MM.1S (cell line): ENCODE measurements at regions not wholly inside any gene's neighbourhood (a gene's known extent, or its start where the extent isn't known, plus 50 kb on each side); places are given as distances from the start of the nearest gene placed in this dataset.

Source experiments
- DNase-seq: peaks from one replicate; pipeline ENCODE4 v3.0.0-alpha.2; 2015
- H2AFZ ChIP-seq: fragments of 300-600 bp; sonication (generic); 2 replicates; pipeline ENCODE4 v1.6.0; 2016; ENCODE audit warnings: antibody characterized with exemption, low read length
- H3F3A ChIP-seq: fragments of 300-600 bp; sonication (generic); 2 replicates; pipeline ENCODE4 v1.6.1; 2016; ENCODE audit warnings: mild to moderate bottlenecking, antibody characterized with exemption, low read length, moderate library complexity, mixed read lengths; ENCODE audit not compliant: insufficient read depth
- H3K27ac ChIP-seq: fragments of 300-600 bp; sonication (generic); 2 replicates; pipeline ENCODE4 v1.5.1; 2016; ENCODE audit warnings: mild to moderate bottlenecking, low read length
- H3K27me3 ChIP-seq: fragments of 300-600 bp; sonication (generic); replicated peaks from 2 replicates; pipeline ENCODE4 v1.6.0; 2016; ENCODE audit warnings: low read length; ENCODE audit not compliant: insufficient read depth
- H3K36me3 ChIP-seq: fragments of 300-600 bp; sonication (generic); replicated peaks from 2 replicates; pipeline ENCODE4 v1.6.1; 2016; ENCODE audit warnings: mild to moderate bottlenecking, low read length, mixed read lengths; ENCODE audit not compliant: insufficient read depth
- H3K4me1 ChIP-seq: fragments of 300-600 bp; sonication (generic); 2 replicates; pipeline ENCODE4 v1.6.1; 2016; ENCODE audit warnings: low read length, mixed read lengths
- H3K4me2 ChIP-seq: fragments of 300-600 bp; sonication (generic); 2 replicates; pipeline ENCODE4 v1.6.0; 2016; ENCODE audit warnings: low read depth, low read length
- H3K4me3 ChIP-seq: fragments of 300-600 bp; sonication (generic); 2 replicates; pipeline ENCODE4 v1.5.1; 2016; ENCODE audit warnings: low read length, mixed read lengths
- H3K79me2 ChIP-seq: fragments of 300-600 bp; sonication (generic); 2 replicates; pipeline ENCODE4 v1.6.1; 2016; ENCODE audit warnings: mixed run types, low read length, mixed read lengths
- H3K9ac ChIP-seq: fragments of 300-600 bp; sonication (generic); 2 replicates; pipeline ENCODE4 v1.6.1; 2016; ENCODE audit warnings: low read length, mixed read lengths
- H3K9me2 ChIP-seq: fragments of 300-600 bp; sonication (generic); replicated peaks from 2 replicates; pipeline ENCODE4 v1.6.1; 2016; ENCODE audit warnings: mild to moderate bottlenecking, low read length, mixed read lengths; ENCODE audit not compliant: insufficient read depth
- H3K9me3 ChIP-seq: fragments of 300-600 bp; sonication (generic); replicated peaks from 2 replicates; pipeline ENCODE4 v1.6.1; 2016; ENCODE audit warnings: mild to moderate bottlenecking, low read length, mixed read lengths; ENCODE audit not compliant: insufficient read depth
- H4K20me1 ChIP-seq: fragments of 300-600 bp; sonication (generic); 2 replicates; pipeline ENCODE4 v1.6.1; 2016; ENCODE audit warnings: mild to moderate bottlenecking, low read length, moderate library complexity, mixed read lengths; ENCODE audit not compliant: insufficient read depth
- EZH2 ChIP-seq: fragments of 300-600 bp; sonication (generic); optimal IDR thresholded peaks from 2 replicates; pipeline ENCODE3; 2017; ENCODE audit warnings: low read depth, mild to moderate bottlenecking, antibody characterized with exemption, low read length, mixed read lengths
- EZH2phosphoT487 ChIP-seq: fragments of 300-600 bp; sonication (generic); IDR thresholded peaks from 2 replicates; pipeline ENCODE4 v1.6.1; 2018; ENCODE audit warnings: antibody characterized with exemption, low read length
- TF ChIP-seq, protein P1 (sequence below): fragments of 300-600 bp; sonication (generic); IDR thresholded peaks from 2 replicates; pipeline ENCODE4 v1.5.1; 2016; ENCODE audit warnings: antibody characterized with exemption, low read length, mixed read lengths

DNA sequence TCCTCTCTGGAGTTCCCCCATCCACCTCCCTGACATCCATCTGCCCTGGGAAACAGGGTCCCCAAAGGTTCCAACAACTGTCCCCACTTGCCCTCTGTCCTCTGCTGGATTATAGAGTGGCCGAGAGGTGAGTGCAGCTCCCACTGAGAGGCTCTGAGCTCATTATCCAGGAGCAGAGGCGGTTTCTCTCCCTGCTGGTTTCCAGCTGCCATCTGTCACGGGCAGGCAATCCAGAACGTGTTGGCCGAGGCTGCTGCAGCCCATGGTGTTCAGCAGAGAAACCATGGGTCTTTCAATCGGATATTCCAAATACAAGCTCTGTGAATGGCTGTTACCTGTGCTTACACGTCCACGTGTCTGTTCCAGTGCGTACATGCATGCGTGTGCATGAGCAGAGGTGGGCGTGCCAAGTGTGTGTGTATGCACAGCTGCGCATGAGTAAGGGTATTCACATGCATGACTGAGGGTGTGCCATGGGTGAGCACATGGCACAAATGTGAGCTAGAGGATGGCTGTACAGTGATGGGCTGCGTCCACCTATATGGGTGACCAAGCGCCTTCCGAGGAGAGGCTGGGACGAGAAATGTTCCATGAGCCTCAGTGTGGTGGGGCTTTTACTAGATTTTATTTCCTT is 183.7 kb upstream of the PMEPA1 start:
- Histone ChIP-seq H2AFZ (no peak overlapping the region), H3K79me2 (no peaks in the 10 kb centered on the region), H3F3A (no peaks in the 10 kb centered on the region), H4K20me1 (no peaks in the 10 kb centered on the region), H3K9me3 (no peaks in the 10 kb centered on the region), H3K27me3 (peaks cover 94% of the 10 kb centered on the region), H3K4me3 (no peak overlapping the region), H3K27ac (no peak overlapping the region), H3K4me2 (no peak overlapping the region), H3K36me3 (no peaks in the 10 kb centered on the region), H3K9me2 (no peaks in the 10 kb centered on the region), H3K4me1 (no peaks in the 10 kb centered on the region), H3K9ac (no peak overlapping the region)
- TF ChIP-seq, protein P1, sequence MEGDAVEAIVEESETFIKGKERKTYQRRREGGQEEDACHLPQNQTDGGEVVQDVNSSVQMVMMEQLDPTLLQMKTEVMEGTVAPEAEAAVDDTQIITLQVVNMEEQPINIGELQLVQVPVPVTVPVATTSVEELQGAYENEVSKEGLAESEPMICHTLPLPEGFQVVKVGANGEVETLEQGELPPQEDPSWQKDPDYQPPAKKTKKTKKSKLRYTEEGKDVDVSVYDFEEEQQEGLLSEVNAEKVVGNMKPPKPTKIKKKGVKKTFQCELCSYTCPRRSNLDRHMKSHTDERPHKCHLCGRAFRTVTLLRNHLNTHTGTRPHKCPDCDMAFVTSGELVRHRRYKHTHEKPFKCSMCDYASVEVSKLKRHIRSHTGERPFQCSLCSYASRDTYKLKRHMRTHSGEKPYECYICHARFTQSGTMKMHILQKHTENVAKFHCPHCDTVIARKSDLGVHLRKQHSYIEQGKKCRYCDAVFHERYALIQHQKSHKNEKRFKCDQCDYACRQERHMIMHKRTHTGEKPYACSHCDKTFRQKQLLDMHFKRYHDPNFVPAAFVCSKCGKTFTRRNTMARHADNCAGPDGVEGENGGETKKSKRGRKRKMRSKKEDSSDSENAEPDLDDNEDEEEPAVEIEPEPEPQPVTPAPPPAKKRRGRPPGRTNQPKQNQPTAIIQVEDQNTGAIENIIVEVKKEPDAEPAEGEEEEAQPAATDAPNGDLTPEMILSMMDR, result no peak
- no peak for TF ChIP-seq EZH2phosphoT487
- no peak for TF ChIP-seq EZH2
- no peak for DNase-seq

DNA sequence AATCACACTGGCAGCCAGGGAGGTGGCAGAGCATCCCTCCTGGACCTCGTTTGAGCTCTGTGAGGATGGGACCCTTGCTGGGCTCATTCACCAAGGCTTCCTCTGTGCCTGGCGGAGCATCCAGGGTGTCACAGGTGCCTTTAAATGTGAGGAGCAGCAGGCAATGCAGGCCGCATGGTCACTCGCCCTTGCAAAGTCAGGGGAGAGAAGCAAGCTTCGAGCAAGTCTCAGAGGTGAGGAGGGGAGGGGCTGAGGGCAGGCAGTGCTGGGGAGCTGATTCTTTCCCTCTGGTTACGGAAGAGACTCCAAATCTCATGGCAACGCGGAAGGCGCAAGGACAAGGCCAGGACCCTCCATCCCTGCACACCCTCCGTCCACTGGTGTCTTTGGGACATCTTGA is 182.7 kb upstream of the PMEPA1 start:
- no peak overlapping the region for H2AFZ ChIP-seq
- H3K4me3 ChIP-seq, result no peak overlapping the region
- H3K79me2 ChIP-seq, result no peaks in the 10 kb centered on the region
- H3K9me3 ChIP-seq, result no peaks in the 10 kb centered on the region
- H3K36me3 ChIP-seq, result no peaks in the 10 kb centered on the region
- H3F3A ChIP-seq, result no peaks in the 10 kb centered on the region
- no peaks in the 10 kb centered on the region for H3K9me2 ChIP-seq
- H4K20me1 ChIP-seq, result no peaks in the 10 kb centered on the region
- peaks cover 94% of the 10 kb centered on the region for H3K27me3 ChIP-seq
- H3K27ac ChIP-seq, result no peak overlapping the region
- no peak for DNase-seq
- H3K4me2 ChIP-seq, result no peak overlapping the region
- TF ChIP-seq EZH2phosphoT487 (no peak), EZH2 (no peak)
- TF ChIP-seq, protein P1, result no peak
- no peaks in the 10 kb centered on the region for H3K4me1 ChIP-seq
- no peak overlapping the region for H3K9ac ChIP-seq

DNA sequence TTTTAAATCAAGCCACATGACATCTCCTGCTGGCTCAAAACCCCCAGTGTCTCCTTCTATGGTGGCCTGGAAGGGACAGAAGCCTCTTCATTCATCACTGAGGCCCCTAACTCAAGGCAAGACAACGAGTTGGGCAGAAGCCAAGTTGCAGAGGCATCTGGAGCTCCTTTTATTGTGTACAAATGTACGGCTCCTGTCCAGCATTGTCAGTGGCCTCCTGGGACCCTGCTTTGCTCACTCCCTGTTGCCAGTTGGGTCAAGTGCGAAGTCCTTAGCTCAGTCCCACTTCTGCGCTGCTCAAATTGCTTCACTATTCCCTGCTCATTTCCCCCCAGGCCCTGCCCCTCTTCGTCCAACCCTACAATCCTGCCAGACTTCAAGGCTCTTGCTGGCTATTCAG is 181.2 kb upstream of the PMEPA1 start:
- Histone ChIP-seq H4K20me1 (no peaks in the 10 kb centered on the region), H3K4me2 (no peak overlapping the region), H2AFZ (no peak overlapping the region), H3K36me3 (no peaks in the 10 kb centered on the region), H3K4me1 (no peaks in the 10 kb centered on the region), H3K9me3 (no peaks in the 10 kb centered on the region), H3K27ac (no peak overlapping the region), H3K9ac (no peak overlapping the region), H3K4me3 (no peak overlapping the region), H3K79me2 (no peaks in the 10 kb centered on the region), H3K27me3 (peaks cover 92% of the 10 kb centered on the region), H3K9me2 (no peaks in the 10 kb centered on the region), H3F3A (no peaks in the 10 kb centered on the region)
- DNase-seq, result no peak
- TF ChIP-seq EZH2, result no peak
- TF ChIP-seq EZH2phosphoT487, result no peak

DNA sequence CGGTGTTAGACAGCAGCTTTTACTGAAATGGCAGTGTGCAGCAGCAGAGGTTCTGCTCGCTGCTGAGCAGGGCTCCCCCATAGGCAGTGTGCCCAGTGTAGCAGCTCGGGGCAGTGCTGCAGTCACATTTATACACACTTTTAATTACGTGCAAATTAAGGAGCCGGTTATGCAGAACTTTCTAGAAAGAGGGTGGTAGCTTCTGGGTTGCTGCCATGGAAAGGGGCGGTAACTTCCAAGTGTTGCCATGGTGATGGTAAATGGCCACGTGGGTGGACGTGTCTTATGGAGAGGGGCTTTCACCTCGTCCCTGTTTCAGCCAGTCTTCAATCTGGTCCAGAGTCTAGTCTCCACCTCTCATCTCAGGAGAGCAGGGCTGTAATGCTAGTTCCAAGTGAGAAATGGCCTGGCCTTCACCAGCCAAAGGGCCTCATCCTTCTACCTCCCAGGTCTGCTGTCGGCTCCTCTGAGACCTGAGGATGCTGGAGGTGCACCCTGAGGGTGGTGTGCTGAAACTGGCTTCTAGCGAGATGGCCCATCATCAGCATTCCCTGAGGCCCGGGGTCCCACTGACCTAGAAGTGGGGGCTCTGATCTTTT is 180.5 kb upstream of the PMEPA1 start:
- Histone ChIP-seq H3K79me2 (no peaks in the 10 kb centered on the region), H3K27ac (no peak overlapping the region), H3K9me3 (no peaks in the 10 kb centered on the region), H2AFZ (no peak overlapping the region), H4K20me1 (no peaks in the 10 kb centered on the region), H3K36me3 (no peaks in the 10 kb centered on the region), H3F3A (no peaks in the 10 kb centered on the region), H3K27me3 (peaks cover 86% of the 10 kb centered on the region), H3K4me1 (no peaks in the 10 kb centered on the region), H3K9me2 (no peaks in the 10 kb centered on the region), H3K4me2 (no peak overlapping the region), H3K4me3 (no peak overlapping the region), H3K9ac (no peak overlapping the region)
- TF ChIP-seq EZH2 (no peak), EZH2phosphoT487 (no peak)
- TF ChIP-seq, protein P1, result no peak
- no peak for DNase-seq
